GM18868 (cell line): ENCODE measurements at regions not wholly inside any gene's neighbourhood (a gene's known extent, or its start where the extent isn't known, plus 50 kb on each side); places are given as distances from the start of the nearest gene placed in this dataset.
"Not testable (repeated sequence)": the region's sequence is repeated elsewhere in the genome, so short reads cannot be mapped to it uniquely, and the experiment has no call there.

ENCODE experiments used
- ATAC-seq: cut with Tn5 transposase; IDR thresholded peaks from one replicate; pipeline ENCODE4 v1.9.1; 2021; ENCODE audit warnings: mild to moderate bottlenecking, moderate library complexity; ENCODE audit not compliant: unreplicated experiment

DNA sequence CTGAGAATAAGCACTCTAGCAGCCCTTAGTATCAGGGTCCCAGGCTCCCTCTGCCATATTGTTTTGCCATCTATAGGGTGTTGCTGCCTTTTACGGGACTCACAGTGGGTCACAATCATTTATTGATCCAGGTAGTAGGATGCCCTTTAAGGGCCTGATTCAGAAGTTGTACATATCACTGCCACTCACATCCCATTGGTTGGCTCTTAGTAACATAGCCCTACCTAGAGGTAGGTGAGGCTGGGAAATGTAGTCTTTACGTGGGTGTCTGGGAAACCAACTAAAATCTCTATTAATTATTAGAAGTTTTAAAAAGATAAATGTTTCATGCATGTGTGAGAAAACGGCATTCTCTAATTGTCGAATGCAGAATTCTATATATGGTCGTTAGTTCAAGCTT, 78.8 kb upstream of the ATP5PO start:
- no peak for ATAC-seq

DNA sequence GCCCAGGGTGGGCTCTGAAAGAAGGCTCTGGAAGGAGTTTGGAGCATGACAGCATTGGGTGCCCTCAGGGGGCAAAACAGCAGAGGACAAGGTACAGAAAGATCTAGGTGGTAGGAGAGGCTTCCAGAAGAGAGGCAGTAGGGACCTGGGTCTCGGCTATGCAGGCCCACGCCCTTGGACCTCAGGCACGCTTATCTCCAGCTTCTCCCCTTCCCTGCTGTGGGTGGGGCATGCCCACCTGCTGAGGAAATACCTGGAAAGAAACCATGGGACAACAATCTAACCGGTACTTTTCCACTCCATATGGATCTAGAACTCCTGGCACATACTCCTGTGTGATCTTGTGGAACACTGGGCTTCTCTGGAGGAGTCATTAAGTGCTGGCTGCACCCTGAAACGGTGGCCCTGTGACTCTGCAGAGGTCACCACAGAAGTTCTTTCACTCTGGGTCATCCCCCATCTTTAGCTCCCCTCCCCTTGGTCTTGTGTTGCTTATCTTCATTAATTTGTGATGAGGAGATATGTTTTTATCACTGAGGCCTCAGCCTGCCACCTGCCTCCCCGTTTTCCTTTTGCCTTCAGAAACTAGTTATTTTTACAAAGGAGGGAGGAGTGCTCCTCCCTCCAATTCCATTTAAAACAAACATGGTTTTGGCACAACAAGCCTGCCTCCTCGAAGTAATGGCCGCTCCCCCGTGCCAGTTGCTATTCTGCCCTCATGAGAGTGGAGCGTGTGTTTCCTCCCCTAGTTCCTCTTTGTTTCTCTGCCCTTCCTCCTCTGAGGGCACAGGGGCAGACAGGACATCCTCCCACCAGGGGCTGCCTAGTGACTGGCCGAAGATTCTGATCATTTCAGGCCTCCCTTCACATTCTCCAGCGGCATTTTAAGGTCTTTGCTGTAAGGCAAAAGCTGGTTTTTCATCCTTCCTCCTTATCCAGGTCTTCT, 78.0 kb upstream of the ATP5PO start:
- no peak for ATAC-seq

DNA sequence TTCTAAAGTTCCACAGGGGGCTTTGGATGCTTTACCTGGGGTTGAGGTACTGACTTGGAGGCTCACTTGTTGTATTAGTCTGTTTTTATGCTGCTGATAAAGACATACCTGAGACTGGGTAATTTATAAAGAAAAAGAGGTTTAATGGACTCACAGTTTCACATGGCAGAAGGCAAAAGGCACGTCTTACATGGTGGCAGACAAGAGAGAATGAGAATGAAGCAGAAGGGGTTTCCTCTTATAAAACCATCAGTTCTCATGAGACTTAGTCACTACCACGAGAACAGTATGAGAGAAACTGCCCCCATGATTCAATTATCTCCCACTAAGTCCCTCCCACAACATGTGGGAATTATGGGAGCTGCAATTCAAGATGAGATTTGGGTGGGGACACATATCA, 76.8 kb upstream of the ATP5PO start:
- not testable (repeated sequence) for ATAC-seq

DNA sequence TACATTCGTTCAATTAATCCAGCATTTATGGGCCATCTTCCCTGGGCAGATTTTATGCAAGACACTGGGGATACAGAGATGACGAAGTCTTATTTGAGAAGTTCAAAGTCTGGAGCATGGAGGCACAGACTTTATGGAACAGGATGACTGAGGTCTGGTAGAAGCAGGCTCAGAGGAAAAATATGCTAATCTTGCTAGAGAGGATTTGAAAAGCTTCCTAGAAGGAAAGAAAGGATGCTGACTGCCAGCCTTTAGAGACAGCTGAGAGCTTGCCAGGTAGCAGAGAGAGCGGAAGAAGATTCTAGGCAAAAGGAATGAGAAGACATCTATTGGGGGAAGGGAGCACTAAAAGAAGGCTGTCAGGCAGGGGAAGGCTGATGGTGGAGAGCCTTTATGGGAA, 75.5 kb upstream of the ATP5PO start:
- no peak for ATAC-seq

DNA sequence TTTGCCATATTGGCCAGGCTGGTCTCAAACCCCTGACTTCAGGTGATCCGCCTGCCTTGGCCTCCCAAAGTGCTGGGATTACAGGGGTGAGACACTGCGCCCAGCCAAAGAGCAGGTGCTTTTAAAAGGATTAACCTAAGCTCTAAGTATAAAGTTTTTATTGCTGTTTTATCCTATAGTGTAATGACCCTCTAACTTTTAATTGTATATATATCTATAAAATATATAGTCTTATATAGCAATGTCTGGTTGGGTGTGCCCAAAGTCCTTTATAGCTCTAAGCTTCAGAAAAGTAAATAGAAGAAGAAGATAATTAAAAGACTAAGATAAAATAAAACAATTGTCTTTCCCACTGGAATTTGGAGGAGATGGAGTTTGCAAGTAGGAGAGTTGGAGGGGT, 73.8 kb upstream of the ATP5PO start:
- no peak for ATAC-seq

GRCh38 chr21:33988237-33989017, 72.8 kb upstream of the ATP5PO start:
- ATAC-seq, result no peak

DNA sequence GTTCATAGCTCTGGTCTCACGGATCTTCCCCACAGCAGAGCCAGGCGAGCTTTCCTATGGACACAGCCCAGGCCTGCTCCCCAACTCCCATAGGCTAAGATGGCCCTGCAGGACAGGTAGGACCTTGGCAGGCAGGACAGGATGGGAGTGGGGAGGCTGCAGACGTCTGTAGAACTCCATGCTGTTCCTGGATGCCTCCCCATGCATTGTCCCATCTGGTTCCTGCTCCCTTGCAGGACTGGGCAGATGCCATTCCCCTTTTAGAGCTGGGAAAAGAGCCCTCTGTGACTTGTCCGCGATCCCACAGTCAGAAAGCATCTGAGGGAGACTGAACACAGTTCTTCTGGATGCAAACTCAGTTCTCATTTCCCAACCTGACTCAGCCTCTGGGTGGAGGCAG, 71.9 kb upstream of the ATP5PO start:
- ATAC-seq, result no peak

- ATAC-seq, result no peak
These were observed 69.8 kb upstream of the ATP5PO start for GRCh38 chr21:33985117-33986050.

DNA sequence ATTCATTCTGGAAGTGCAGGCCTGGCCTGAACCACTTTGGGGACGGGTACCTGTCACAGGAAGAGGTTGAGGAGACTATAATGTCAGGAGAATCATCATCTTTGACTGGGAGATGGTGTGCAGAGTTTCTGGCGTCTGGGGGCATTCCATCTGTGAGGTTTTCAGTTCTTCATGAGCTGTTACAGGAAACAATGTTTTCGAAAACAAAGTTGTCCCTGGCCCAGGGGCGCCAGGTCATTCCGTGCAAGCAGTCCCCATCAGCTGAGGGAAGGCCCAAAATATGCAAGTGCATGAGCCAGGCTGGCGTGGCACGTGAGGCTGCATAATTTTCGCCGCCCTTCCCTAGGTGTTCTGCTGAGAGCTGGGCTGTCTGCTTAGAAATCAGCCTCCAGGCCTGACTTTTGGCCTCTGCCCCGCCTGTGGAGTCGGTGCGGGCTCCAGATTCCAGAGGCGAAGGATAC, 68.4 kb upstream of the ATP5PO start:
- no peak for ATAC-seq

DNA sequence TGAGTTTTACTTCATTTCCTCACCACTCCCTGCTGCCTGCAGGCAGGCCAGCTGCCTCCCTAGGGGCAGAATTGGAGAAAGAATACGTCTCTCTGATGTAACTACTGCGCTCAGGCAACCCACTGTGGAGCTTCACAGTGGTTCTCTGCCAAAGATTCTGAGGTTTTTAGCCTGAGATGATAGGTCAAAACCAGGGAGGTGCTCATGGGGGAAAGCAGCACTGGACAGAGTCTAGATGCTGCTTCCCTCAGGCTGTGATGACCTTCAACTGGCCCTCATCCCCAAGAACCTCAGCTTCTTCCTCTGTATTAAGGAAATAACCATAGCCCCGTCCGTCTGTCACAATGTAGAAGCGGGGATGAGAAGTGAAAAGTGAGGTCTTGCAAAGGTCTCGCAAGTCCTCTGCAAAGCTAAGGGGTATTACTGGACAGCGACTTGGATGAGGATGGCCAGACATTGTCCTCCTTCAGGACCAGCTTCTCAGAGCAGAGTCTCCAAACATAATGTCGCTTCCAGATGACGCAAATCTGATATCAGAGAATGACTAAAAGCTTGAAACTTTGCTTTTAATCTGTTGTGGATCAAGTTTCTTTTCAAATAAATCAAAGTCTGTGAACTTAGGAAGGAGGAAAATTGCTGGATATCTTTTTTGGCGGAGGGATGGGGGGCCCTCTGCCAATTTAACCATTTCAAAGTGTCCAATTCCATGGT, 65.9 kb upstream of the ATP5PO start:
- ATAC-seq, result no peak

DNA sequence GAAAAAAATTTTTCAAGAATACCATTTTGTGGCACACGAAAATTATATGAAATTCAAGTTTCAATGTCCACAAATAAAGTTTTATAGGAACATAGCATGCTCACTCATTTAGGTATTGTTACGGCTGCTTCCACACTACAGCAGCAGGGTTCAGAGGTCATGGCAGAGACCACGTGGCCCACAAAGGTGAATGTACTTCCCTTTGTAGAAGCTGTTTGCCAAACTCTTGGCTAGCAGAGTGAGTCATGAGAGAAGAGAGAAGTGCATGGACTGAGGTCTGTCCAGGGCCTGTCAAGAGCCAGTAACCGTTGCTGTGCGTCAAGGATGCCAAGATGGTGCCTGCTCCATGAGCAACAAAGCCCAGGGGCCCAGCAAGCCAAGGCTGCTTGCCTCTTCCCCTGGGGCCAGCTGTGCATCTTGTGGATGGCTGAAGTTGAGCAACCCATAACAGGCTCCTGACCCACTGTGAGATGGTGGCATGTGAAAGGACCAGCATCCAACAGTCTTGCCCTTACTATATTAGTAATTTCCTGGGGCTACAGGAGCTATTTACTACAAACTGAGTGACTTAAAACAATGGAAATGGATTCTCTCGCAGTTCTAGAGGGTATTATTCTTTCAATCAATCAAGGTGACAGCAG, 64.8 kb upstream of the ATP5PO start:
- ATAC-seq, result no peak

GRCh38 chr21:33978585-33978984, 63.0 kb upstream of the ATP5PO start:
- no peak for ATAC-seq

DNA sequence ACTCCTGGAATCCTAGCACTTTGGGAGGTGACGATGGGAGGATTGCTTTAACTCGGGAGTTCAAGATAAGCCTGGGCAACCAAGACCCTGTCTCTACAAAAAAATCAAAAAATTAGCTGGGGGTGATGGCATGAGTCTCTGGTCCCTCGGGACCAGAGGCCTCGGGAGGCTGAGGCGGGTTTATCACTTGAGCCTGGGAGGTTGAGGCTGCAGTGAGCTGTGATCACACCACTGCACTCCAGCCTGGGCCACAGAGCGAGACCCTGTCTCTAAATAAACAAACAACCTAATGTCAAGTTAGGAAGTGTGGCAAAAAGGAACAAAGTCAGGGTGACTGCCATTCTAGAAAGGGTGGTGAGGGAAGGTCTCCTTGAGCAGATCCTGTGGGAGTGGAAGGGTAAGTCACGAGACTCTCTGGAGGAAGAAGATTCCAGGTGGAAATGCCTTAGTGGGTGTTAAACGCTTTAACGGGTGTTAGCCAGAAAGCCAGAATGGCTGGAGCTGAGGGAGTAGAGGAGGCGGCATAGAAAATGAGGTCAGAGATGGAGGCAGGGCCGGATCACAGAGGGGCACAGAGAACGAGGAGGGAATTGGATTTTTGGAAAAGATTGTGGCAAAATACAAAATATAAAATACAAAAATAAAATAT, 62.2 kb upstream of the ATP5PO start:
- no peak for ATAC-seq

DNA sequence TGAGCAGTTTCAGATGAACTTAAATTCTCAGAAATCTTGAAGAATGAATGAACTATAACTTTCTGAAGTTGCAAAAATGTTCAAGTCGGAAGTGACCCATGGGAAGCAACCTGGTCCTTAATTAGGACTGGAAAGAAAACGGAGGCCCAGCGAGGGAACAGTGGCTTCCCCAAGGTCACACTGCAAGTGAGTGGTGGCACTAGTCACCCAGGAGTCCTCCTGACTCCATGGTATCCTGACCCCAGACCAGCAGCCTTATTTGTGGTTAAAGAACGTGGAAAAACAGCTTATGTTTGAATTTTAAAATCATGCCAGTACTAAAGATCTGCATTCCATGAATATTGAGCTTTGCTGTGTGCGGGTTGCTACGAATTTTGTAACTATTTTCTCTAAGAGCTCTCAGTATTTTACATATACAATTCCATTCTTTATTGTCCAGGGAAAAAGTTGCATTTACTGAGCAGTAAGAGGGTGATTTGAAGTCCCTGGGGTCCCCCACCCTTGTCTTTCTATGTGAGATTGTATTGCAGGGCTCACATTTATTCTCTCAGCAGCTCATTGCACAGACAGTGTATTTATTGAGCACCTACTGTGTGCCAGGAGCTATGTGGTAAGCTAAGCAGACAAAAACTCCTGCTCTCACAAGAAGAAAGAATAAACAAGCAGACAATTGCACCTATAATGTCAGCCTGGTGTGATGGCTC, 61.6 kb upstream of the ATP5PO start:
- ATAC-seq, result no peak

- ATAC-seq, result peak; percentile 45
These were observed 60.7 kb upstream of the ATP5PO start for GRCh38 chr21:33976082-33977016.

DNA sequence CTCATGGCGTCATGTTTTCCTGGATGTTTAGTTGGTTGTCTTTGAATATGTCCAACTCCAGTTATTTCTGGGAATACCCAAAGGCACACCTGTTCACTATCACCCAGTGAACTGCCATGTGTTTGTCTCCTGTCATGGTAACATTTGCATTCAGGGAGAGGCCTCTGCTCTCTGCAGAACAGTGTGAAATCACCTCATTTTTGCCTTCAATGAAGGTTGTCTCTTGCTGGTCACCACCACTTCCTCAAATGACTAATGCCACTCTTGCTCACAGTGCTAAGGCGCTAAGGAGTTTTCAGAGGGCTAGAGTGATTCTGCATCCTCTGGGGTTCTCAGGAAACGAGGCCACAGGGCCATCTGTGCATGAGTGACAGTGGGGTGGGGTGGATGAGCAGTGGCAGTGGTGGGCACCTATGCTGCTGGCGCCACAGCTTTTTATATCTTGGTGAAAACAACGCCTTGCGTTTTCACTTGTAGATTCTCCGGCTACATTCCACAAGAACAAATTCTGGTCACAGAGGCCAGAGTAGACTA, 60.0 kb upstream of the ATP5PO start:
- peak; percentile 87 for ATAC-seq
